ENCODE measurements at regions not wholly inside any gene's neighbourhood (a gene's known extent, or its start where the extent isn't known, plus 50 kb on each side); places are given as distances from the start of the nearest gene placed in this dataset.

GRCh38 chr4:111530446-111530845, 614.8 kb upstream of the FAM241A start:
- no peaks in the 10 kb centered on the region for H3K36me3 ChIP-seq (ENCODE audit: control insufficient read depth, insufficient read depth, low read length)
- no peaks in the 10 kb centered on the region for H3K4me1 ChIP-seq (ENCODE audit: control insufficient read depth, insufficient read depth, low read length)
- ATAC-seq (no peak), DNase-seq (ENCODE audit: low read depth, low spot score) (no peak)
- POLR2A ChIA-PET, result no interaction called here
- H3K9me3 ChIP-seq (ENCODE audit: control insufficient read depth, insufficient read depth, low read depth, low read length), result no peaks in the 10 kb centered on the region
- no peak for TF ChIP-seq SIN3A (IDR thresholded peaks at IDR 0.05; ENCODE audit: borderline replicate concordance, insufficient read depth, low read depth, low read length)
- no peak for TF ChIP-seq POLR2AphosphoS5 (IDR thresholded peaks at IDR 0.05; ENCODE audit: low read depth, low read length)
- no peak for TF ChIP-seq CTCF (IDR thresholded peaks at IDR 0.05)
- no peak for TF ChIP-seq TCF7L2 (IDR thresholded peaks at IDR 0.05; ENCODE audit: low read depth, low read length)
- no peak for TF ChIP-seq REST (IDR thresholded peaks at IDR 0.05; ENCODE audit: insufficient read depth in 1 of 2, low read depth in 2 of 2, low read length in 1 of 2)
- in situ Hi-C loops (cut with HindIII; ENCODE audit: low pct_unique_long_range_greater_than_20kb, low sequenced_read_pairs), result no loop called here
- H3K27ac ChIP-seq (ENCODE audit: low read length), result no peak overlapping the region
- no peak overlapping the region for H3K4me3 ChIP-seq (ENCODE audit: low read depth in 2 of 2, low read length in 2 of 2)
- CTCF ChIA-PET, result no interaction called here
- no TSS peak for BruUV-seq (replicated peaks)
- intact Hi-C loops (cut with micrococcal nuclease; ENCODE audit: unreplicated experiment), result no loop called here
- no peaks in the 10 kb centered on the region for H3K27me3 ChIP-seq (ENCODE audit: control insufficient read depth, insufficient read depth, low read length)

- POLR2A ChIA-PET, result interaction anchor here (0.6 to 0.7 kb wide), 2 partner anchors 802 to 914 kb away, joined by 3 to 4 read pairs; no protein-coding TSS in a partner anchor
Measured at GRCh38 chr4:111535792-111536191, 609.5 kb upstream of the FAM241A start.

More at GRCh38 chr4:111535792-111536191, 609.5 kb upstream of the FAM241A start:
- Histone ChIP-seq H3K36me3 (ENCODE audit: control insufficient read depth, insufficient read depth, low read length) (no peaks in the 10 kb centered on the region), H3K4me3 (ENCODE audit: low read depth in 2 of 2, low read length in 2 of 2) (no peak overlapping the region), H3K9me3 (ENCODE audit: control insufficient read depth, insufficient read depth, low read depth, low read length) (no peaks in the 10 kb centered on the region), H3K27ac (ENCODE audit: low read length) (no peak overlapping the region), H3K27me3 (ENCODE audit: control insufficient read depth, insufficient read depth, low read length) (no peaks in the 10 kb centered on the region), H3K4me1 (ENCODE audit: control insufficient read depth, insufficient read depth, low read length) (no peaks in the 10 kb centered on the region)
- in situ Hi-C loops (cut with HindIII; ENCODE audit: low pct_unique_long_range_greater_than_20kb, low sequenced_read_pairs), result no loop called here
- ATAC-seq, result no peak
- intact Hi-C loops (cut with micrococcal nuclease; ENCODE audit: unreplicated experiment), result no loop called here
- CTCF ChIA-PET, result no interaction called here
- TF ChIP-seq SIN3A (IDR thresholded peaks at IDR 0.05; ENCODE audit: borderline replicate concordance, insufficient read depth, low read depth, low read length) (no peak), CTCF (IDR thresholded peaks at IDR 0.05) (no peak), TCF7L2 (IDR thresholded peaks at IDR 0.05; ENCODE audit: low read depth, low read length) (no peak), REST (IDR thresholded peaks at IDR 0.05; ENCODE audit: insufficient read depth in 1 of 2, low read depth in 2 of 2, low read length in 1 of 2) (no peak), POLR2AphosphoS5 (IDR thresholded peaks at IDR 0.05; ENCODE audit: low read depth, low read length) (no peak)
- BruUV-seq (replicated peaks), result no TSS peak
- no peak for DNase-seq (ENCODE audit: low read depth, low spot score)
